HEK293 (cell line): ENCODE measurements at regions not wholly inside any gene's neighbourhood (a gene's known extent, or its start where the extent isn't known, plus 50 kb on each side); places are given as distances from the start of the nearest gene placed in this dataset.

ENCODE experiments used
- CTCF ChIP-seq: fragments of 450-650 bp; formaldehyde crosslinking; IDR thresholded peaks from 2 replicates; pipeline ENCODE4 v1.5.1; 2016; ENCODE audit warnings: missing biosample characterization, missing genetic modification characterization
- HOXA7 ChIP-seq: sonication (generic); formaldehyde crosslinking; IDR thresholded peaks from 2 replicates; pipeline ENCODE4 v1.8.1; 2022; ENCODE audit warnings: missing genetic modification reagents, borderline replicate concordance
- KLF8 ChIP-seq: fragments of 450-650 bp; formaldehyde crosslinking; IDR thresholded peaks from 2 replicates; pipeline ENCODE4 v1.5.1; 2016; ENCODE audit warnings: missing biosample characterization, missing genetic modification characterization
- SALL2 ChIP-seq: fragments of 450-650 bp; formaldehyde crosslinking; IDR thresholded peaks from 2 replicates; pipeline ENCODE4 v1.5.0; 2017; ENCODE audit warnings: missing biosample characterization, mild to moderate bottlenecking, missing genetic modification characterization, borderline replicate concordance
- SETDB1 ChIP-seq: IDR thresholded peaks from one replicate; pipeline ENCODE4 v1.6.1; 2017; ENCODE audit warnings: mild to moderate bottlenecking, low read length, moderate library complexity, mixed read lengths; ENCODE audit not compliant: insufficient read length
- ZBTB44 ChIP-seq: fragments of 450-650 bp; IDR thresholded peaks from 2 replicates; pipeline ENCODE4 v1.5.1; 2018; ENCODE audit warnings: missing biosample characterization, mild to moderate bottlenecking, missing genetic modification characterization
- ZEB2 ChIP-seq: fragments of 450-650 bp; formaldehyde crosslinking; IDR thresholded peaks from 2 replicates; pipeline ENCODE4 v1.5.1; 2016; ENCODE audit warnings: missing biosample characterization, missing genetic modification characterization
- ZNF10 ChIP-seq: fragments of 450-650 bp; formaldehyde crosslinking; IDR thresholded peaks from 2 replicates; pipeline ENCODE4 v1.5.1; 2017; ENCODE audit warnings: missing biosample characterization, missing genetic modification characterization
- ZNF138 ChIP-seq: fragments of 450-650 bp; formaldehyde crosslinking; IDR thresholded peaks from 2 replicates; pipeline ENCODE4 v1.5.1; 2016; ENCODE audit warnings: missing biosample characterization, missing genetic modification characterization, borderline replicate concordance
- ZNF18 ChIP-seq: fragments of 450-650 bp; formaldehyde crosslinking; IDR thresholded peaks from 2 replicates; pipeline ENCODE4 v1.5.1; 2016; ENCODE audit warnings: missing biosample characterization, missing genetic modification characterization
- ZNF19 ChIP-seq: fragments of 450-650 bp; formaldehyde crosslinking; IDR thresholded peaks from 2 replicates; pipeline ENCODE4; 2016; ENCODE audit warnings: missing biosample characterization, missing genetic modification characterization, low read depth
- ZNF202 ChIP-seq: fragments of 450-650 bp; formaldehyde crosslinking; IDR thresholded peaks from 2 replicates; pipeline ENCODE4 v1.5.1; 2016; ENCODE audit warnings: missing biosample characterization, missing genetic modification characterization, borderline replicate concordance

GRCh38 chr16:65940711-65941110 is 425.8 kb upstream of the CDH5 start:
- TF ChIP-seq ZEB2 (tag by site-specific recombination) (no peak), CTCF (tag by site-specific recombination) (no peak), ZBTB44 (no peak), ZNF19 (tag by site-specific recombination) (no peak), KLF8 (tag by site-specific recombination) (no peak), ZNF18 (tag by site-specific recombination) (no peak), SETDB1 (no peak), ZNF138 (tag by site-specific recombination) (no peak), ZNF202 (no peak), HOXA7 (no peak), ZNF10 (tag by site-specific recombination) (no peak), SALL2 (tag by site-specific recombination) (no peak)
